Activated CD4-positive, alpha-beta T cell treated with anti-CD3 and anti-CD28 coated beads, Interleukin-2, amount 10 ng/mL, durations not matched to agents 7 days and 5 days (primary cell): ENCODE measurements at regions not wholly inside any gene's neighbourhood (a gene's known extent, or its start where the extent isn't known, plus 50 kb on each side); places are given as distances from the start of the nearest gene placed in this dataset.
A peak's percentile ranks its signal among the peaks of the same experiment; 100 is the strongest.

Experiments
- CTCF ChIA-PET: fragments of 350-600 bp; sonication (Branson Sonifier 250); formaldehyde crosslinking; loops from one replicate; lab custom pipeline; 2021; ENCODE audit warnings: antibody characterized with exemption; lab: Charles Lee
- POLR2A ChIA-PET: fragments of 350-600 bp; sonication (Branson Sonifier 250); formaldehyde crosslinking; loops from one replicate; lab custom pipeline; 2021; ENCODE audit warnings: antibody characterized with exemption; lab: Charles Lee
- DNase-seq: peaks from one replicate; pipeline ENCODE4 v3.0.0-alpha.2; 2020
- H3K27ac Mint-ChIP-seq: one replicate; pipeline ENCODE4 v1.8.0; 2021; ENCODE audit warnings: mild to moderate bottlenecking, moderate library complexity, mixed read lengths
- H3K27me3 Mint-ChIP-seq: one replicate; pipeline ENCODE4 v1.8.0; 2021; ENCODE audit warnings: mixed read lengths
- H3K36me3 Mint-ChIP-seq: one replicate; pipeline ENCODE4 v1.8.0; 2021; ENCODE audit warnings: low read depth, mixed read lengths
- H3K4me1 Mint-ChIP-seq: one replicate; pipeline ENCODE4 v1.8.0; 2021; ENCODE audit warnings: mixed read lengths
- H3K4me3 Mint-ChIP-seq: one replicate; pipeline ENCODE4 v1.8.0; 2021; ENCODE audit warnings: mild to moderate bottlenecking, moderate library complexity, mixed read lengths
- H3K9me3 Mint-ChIP-seq: one replicate; pipeline ENCODE4 v1.8.0; 2021; ENCODE audit warnings: mixed read lengths

DNA sequence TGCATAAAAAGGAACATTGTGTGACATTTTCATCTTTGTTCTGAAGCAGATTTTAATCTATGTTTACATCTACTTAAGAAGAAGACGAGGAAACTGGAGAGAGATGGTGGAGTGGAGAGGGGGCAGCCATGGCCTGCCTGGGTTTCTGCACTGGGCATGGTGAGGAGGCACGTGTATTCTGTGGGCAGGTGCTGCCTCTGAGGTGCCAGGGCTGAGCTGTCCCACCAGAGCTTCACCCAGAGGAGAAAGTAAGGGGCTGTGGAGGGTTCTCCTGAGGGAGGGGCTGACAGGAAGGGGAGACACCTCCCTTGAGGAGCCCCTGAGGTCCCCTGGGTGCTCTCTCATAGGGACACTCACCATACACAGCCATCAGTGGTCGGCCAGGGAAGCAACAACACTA lies 372.4 kb upstream of the OR4E1 start:
- CTCF ChIA-PET, result interaction anchor here (0.6 kb wide), 1 partner anchor 723 kb away, joined by 3 read pairs; no protein-coding TSS in a partner anchor
- POLR2A ChIA-PET, result no interaction called here
- Mint-ChIP-seq H3K9me3 (no peaks in the 10 kb centered on the region), H3K4me1 (peaks cover 49% of the 10 kb centered on the region), H3K4me3 (no peak overlapping the region), H3K27me3 (no peaks in the 10 kb centered on the region), H3K27ac (peak overlapping the region; percentile 85), H3K36me3 (no peaks in the 10 kb centered on the region)
- no peak for DNase-seq

DNA sequence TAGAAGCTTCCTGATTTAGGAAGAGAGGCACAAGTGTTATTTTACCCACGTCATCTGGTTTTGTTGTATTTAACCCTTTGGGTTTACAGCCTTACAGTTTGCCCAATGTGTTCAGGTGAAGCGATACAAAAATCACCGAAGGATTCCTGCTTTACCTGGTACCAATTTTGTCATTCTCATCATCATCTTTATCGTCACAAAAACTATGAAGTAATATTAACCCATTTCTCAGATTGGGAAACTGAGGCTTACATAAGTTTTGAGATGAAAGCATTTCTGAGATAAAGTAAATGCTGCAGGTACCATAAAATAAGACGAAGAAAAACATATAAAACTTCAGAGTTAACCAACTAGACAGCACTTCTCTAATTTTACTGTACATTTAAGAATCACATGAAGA lies 370.6 kb upstream of the OR4E1 start:
- CTCF ChIA-PET, result interaction anchor here (0.9 kb wide), 1 partner anchor 15 kb away, joined by 3 read pairs; no protein-coding TSS in a partner anchor
- Mint-ChIP-seq H3K4me3 (no peak overlapping the region), H3K27ac (no peak overlapping the region), H3K36me3 (no peaks in the 10 kb centered on the region), H3K4me1 (peaks cover 50% of the 10 kb centered on the region), H3K9me3 (no peaks in the 10 kb centered on the region), H3K27me3 (no peaks in the 10 kb centered on the region)
- POLR2A ChIA-PET, result no interaction called here
- DNase-seq, result no peak

DNA sequence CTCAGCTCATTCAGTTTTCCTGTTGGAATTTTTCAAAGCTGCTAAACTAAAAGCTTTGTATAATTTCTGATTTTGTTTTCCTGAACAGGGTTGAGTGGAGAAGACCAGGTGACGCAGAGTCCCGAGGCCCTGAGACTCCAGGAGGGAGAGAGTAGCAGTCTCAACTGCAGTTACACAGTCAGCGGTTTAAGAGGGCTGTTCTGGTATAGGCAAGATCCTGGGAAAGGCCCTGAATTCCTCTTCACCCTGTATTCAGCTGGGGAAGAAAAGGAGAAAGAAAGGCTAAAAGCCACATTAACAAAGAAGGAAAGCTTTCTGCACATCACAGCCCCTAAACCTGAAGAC lies 367.1 kb upstream of the OR4E1 start:
- peak overlapping the region; percentile 82 for H3K27ac Mint-ChIP-seq
- H3K4me1 Mint-ChIP-seq, result peaks cover 21% of the 10 kb centered on the region
- CTCF ChIA-PET, result interaction anchor here (0.7 to 1.5 kb wide), 6 partner anchors 10 to 529 kb away, joined by 3 to 4 read pairs (median 3); no protein-coding TSS in a partner anchor
- peak overlapping the region; percentile 76 for H3K4me3 Mint-ChIP-seq
- no peaks in the 10 kb centered on the region for H3K36me3 Mint-ChIP-seq
- no peaks in the 10 kb centered on the region for H3K9me3 Mint-ChIP-seq
- POLR2A ChIA-PET, result interaction anchor here (0.7 kb wide), 1 partner anchor 442 kb away, joined by 3 read pairs; no protein-coding TSS in a partner anchor
- no peak for DNase-seq
- peaks cover 2% of the 10 kb centered on the region for H3K27me3 Mint-ChIP-seq

DNA sequence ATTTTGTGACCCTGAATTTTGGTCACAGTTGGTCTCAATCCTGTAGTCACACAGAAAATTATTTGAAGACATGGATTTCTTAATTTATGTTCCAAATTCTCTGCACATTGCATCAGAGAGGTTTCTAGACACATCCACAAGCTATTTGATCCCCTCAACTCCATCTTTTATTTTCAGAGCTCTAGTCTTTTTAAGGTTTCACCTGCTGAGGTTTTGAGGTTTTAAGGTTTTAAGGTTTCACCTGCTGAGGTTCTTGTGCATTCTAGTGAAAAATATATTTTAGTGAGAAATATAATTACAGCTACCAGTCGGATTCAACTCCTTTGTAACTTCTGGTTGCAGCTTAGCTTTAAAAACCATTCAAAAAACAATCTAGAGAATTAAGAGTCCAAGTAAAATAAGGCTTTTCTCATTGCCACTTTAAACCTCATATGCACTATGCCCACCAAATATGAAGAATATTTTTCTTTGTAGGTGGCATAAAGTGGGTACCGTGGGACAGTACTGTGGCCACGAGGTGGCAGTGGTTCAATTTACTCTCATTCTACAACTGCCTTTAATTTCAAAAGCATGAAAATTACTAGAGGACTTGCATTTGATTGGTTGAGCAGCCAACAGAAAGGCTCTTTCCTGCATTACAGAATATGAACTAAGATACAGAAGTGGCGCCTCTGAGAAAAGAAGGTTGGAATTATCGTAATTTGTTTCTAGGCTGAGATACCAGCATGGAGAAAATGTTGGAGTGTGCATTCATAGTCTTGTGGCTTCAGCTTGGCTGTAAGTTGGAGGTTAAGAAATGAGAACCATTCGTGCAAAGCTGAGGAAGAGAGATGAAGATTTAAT lies 366.5 kb upstream of the OR4E1 start:
- CTCF ChIA-PET, result interaction anchor here (0.7 to 1.5 kb wide), 8 partner anchors 9 to 529 kb away, joined by 3 to 4 read pairs (median 3); no protein-coding TSS in a partner anchor
- no peaks in the 10 kb centered on the region for H3K9me3 Mint-ChIP-seq
- peaks cover 20% of the 10 kb centered on the region for H3K4me1 Mint-ChIP-seq
- peak overlapping the region; percentile 82 for H3K27ac Mint-ChIP-seq
- POLR2A ChIA-PET, result interaction anchor here (0.7 kb wide), 1 partner anchor 443 kb away, joined by 3 read pairs; no protein-coding TSS in a partner anchor
- peaks cover 2% of the 10 kb centered on the region for H3K27me3 Mint-ChIP-seq
- peak; percentile 65 for DNase-seq
- no peaks in the 10 kb centered on the region for H3K36me3 Mint-ChIP-seq
- H3K4me3 Mint-ChIP-seq, result peak overlapping the region; percentile 76

DNA sequence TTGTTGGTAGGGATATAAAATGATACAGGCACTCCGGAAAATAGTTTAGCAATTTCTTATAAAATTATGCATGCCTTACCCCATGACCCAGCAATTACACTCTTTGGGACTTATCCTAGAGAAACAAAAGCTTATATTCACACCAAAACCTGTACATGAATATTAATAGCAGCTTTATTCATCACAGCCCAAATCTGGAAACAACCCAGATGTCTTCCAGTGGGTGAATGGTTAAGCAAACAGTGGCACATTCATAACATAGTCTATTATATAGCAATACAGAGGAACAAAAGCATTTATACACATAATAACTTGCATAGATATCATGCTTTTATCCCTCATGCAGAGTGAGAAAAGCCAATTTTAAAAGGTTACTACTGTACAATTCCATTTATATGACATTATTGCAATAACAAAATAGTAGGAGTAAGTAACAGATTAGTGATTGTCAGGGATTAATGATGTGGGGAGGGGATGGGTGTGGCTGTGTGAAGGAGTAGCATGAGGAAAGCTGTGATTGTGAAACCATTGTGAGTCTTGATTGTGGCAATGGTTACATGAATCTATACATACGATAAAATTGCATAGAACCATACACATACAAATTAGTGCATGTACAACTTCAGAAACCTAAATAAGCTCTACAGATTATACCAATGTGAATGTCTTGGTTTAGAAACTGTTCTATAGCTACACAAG lies 363.1 kb upstream of the OR4E1 start:
- no peaks in the 10 kb centered on the region for H3K36me3 Mint-ChIP-seq
- DNase-seq, result no peak
- no peaks in the 10 kb centered on the region for H3K9me3 Mint-ChIP-seq
- no peak overlapping the region for H3K4me3 Mint-ChIP-seq
- CTCF ChIA-PET, result no interaction called here
- peaks cover 14% of the 10 kb centered on the region for H3K4me1 Mint-ChIP-seq
- H3K27ac Mint-ChIP-seq, result no peak overlapping the region
- H3K27me3 Mint-ChIP-seq, result peaks cover 2% of the 10 kb centered on the region
- POLR2A ChIA-PET, result no interaction called here

DNA sequence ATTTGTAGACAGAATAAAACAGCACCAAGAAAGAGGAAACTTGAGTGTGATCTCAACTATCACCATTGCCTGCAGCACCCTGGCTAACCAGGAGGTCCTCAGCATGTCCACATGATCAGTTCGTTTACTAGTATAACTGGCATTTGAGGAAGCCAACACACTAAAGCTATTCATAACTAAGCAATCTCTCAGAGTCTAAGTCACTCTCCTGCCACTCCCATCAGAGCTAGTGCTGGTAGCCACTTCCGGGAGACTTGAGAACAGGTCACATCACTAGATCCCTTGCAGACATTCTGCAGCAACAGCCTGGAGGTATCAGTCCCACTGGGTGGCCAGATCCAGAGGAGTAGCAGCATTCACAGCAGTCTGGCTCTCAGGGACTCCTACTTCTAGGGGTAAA lies 352.9 kb upstream of the OR4E1 start:
- Mint-ChIP-seq H3K4me1 (peaks cover 5% of the 10 kb centered on the region), H3K4me3 (no peak overlapping the region), H3K27me3 (peaks cover 7% of the 10 kb centered on the region), H3K36me3 (no peaks in the 10 kb centered on the region), H3K9me3 (no peaks in the 10 kb centered on the region), H3K27ac (peak overlapping the region; percentile 42)
- ChIA-PET CTCF (interaction anchor here (0.6 to 1.7 kb wide), 2 partner anchors 12 to 120 kb away, joined by 3 to 5 read pairs; no protein-coding TSS in a partner anchor), POLR2A (no interaction called here)
- no peak for DNase-seq

DNA sequence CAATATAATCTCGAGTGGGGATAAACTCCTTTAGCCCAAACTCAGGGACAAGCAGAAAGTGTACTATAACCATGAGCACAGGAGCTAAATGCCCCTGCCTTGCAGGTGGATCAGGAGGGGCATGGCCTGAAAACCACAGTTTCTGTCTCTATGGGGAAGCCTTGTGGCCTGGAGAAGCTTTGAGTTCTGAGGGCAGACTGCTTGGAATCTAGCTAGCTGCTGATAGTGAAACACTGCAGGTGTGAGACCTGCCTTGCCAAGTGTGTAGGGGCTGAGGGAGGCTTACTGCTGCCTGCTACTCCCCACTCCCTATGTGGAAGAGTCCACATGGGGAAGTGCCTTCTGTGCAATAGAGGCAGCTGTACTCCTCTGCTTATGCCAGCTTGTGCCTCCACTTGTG lies 352.3 kb upstream of the OR4E1 start:
- Mint-ChIP-seq H3K9me3 (no peaks in the 10 kb centered on the region), H3K4me1 (peaks cover 5% of the 10 kb centered on the region), H3K36me3 (no peaks in the 10 kb centered on the region), H3K4me3 (no peak overlapping the region), H3K27me3 (peaks cover 9% of the 10 kb centered on the region), H3K27ac (no peak overlapping the region)
- DNase-seq, result no peak
- ChIA-PET POLR2A (no interaction called here), CTCF (interaction anchor here (0.6 to 1.7 kb wide), 2 partner anchors 13 to 119 kb away, joined by 3 to 5 read pairs; no protein-coding TSS in a partner anchor)

DNA sequence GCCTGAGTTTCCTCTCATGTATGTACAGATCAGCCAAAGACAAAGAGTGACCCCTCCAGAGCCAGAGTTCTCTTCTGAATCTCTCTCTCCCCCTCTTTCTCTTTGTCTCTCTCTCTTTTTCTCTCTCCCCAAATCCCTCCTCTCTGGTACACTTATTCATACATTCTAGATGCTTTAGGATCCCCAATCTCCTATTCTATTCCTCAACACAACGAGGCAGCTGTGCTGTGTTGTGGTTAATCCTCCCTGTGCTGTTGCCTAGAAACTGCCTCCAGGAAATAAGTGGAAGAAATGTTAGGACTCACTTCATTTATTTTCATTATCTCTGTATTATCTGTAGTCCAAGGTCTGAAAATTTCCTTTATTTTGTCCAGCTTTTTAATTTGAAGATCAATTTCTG lies 350.5 kb upstream of the OR4E1 start:
- Mint-ChIP-seq H3K4me3 (no peak overlapping the region), H3K27me3 (peaks cover 9% of the 10 kb centered on the region), H3K4me1 (peaks cover 10% of the 10 kb centered on the region), H3K36me3 (peaks cover 1% of the 10 kb centered on the region), H3K9me3 (peaks cover 4% of the 10 kb centered on the region), H3K27ac (no peak overlapping the region)
- POLR2A ChIA-PET, result no interaction called here
- CTCF ChIA-PET, result no interaction called here
- DNase-seq, result no peak

DNA sequence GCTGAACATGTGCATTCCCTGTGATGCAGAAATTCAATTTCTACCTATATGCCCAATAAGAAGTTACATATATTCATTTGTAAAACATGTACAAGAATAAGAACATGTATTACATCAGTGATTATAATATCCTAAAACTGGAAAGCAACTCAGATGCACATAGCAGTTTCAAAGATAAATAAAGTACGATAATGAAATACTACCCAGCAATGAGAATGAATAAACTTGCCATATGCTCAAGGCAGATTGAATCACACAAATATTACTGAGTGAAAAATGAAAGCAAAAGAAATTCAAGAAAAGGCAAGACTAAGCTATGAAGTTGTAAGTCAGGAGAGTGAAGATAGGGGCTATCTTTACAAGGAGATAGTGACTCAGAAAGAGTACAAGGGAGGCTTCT lies 345.3 kb upstream of the OR4E1 start:
- H3K4me3 Mint-ChIP-seq, result no peak overlapping the region
- H3K27me3 Mint-ChIP-seq, result peaks cover 5% of the 10 kb centered on the region
- peaks cover 6% of the 10 kb centered on the region for H3K4me1 Mint-ChIP-seq
- POLR2A ChIA-PET, result no interaction called here
- H3K36me3 Mint-ChIP-seq, result peaks cover 1% of the 10 kb centered on the region
- DNase-seq, result no peak
- CTCF ChIA-PET, result interaction anchor here (0.8 kb wide), 1 partner anchor 41 kb away, joined by 3 read pairs; no protein-coding TSS in a partner anchor
- H3K27ac Mint-ChIP-seq, result no peak overlapping the region
- H3K9me3 Mint-ChIP-seq, result peaks cover 4% of the 10 kb centered on the region

DNA sequence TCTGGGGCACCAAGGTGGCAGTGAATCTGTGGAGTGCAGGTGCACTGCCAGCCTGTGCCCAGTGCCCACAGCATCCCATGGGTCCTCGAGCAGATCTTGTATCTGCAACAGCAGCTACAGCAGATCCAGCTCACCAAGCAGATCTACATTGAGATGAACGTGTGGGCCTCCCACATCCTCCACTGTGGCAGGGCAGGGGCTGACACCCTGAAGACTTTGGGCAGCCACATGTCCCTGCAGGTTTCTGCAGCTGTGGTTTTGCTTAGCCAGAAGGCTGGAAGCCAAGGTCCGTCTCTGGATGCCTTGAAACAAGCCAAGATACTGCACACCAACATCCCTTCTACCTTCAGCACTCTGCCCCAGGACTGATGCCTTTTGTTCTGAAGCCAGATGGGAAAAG lies 338.8 kb upstream of the OR4E1 start:
- no peak for DNase-seq
- Mint-ChIP-seq H3K9me3 (no peaks in the 10 kb centered on the region), H3K4me3 (no peak overlapping the region), H3K36me3 (peaks cover 4% of the 10 kb centered on the region), H3K4me1 (peaks cover 15% of the 10 kb centered on the region), H3K27me3 (no peaks in the 10 kb centered on the region), H3K27ac (no peak overlapping the region)
- POLR2A ChIA-PET, result no interaction called here
- CTCF ChIA-PET, result interaction anchor here (0.7 to 0.9 kb wide), 2 partner anchors 10 to 13 kb away, joined by 4 read pairs; no protein-coding TSS in a partner anchor

DNA sequence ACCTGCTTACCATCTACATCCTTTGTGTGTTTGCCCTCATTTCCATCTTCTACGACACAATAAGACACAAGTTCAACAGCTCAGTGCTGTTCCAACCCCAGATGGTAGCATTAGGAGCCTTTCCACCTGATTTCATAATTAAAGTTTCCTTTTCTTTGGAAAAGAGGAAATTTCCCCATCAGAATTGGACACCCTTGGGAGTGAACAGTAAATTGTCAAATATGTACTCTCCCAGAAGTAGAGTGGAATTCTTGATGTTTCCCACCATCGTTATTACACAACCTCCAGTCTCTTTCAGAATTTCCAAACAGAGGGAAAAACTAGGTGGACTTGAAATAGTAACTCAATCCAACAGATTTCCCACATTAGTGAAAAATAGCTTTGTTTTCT lies 337.6 kb upstream of the OR4E1 start:
- H3K27me3 Mint-ChIP-seq, result no peaks in the 10 kb centered on the region
- no peak overlapping the region for H3K27ac Mint-ChIP-seq
- DNase-seq, result no peak
- peaks cover 12% of the 10 kb centered on the region for H3K36me3 Mint-ChIP-seq
- ChIA-PET CTCF (interaction anchor here (1.1 kb wide), 1 partner anchor 12 kb away, joined by 3 read pairs; no protein-coding TSS in a partner anchor), POLR2A (no interaction called here)
- H3K4me1 Mint-ChIP-seq, result peaks cover 25% of the 10 kb centered on the region
- H3K4me3 Mint-ChIP-seq, result no peak overlapping the region
- no peaks in the 10 kb centered on the region for H3K9me3 Mint-ChIP-seq

DNA sequence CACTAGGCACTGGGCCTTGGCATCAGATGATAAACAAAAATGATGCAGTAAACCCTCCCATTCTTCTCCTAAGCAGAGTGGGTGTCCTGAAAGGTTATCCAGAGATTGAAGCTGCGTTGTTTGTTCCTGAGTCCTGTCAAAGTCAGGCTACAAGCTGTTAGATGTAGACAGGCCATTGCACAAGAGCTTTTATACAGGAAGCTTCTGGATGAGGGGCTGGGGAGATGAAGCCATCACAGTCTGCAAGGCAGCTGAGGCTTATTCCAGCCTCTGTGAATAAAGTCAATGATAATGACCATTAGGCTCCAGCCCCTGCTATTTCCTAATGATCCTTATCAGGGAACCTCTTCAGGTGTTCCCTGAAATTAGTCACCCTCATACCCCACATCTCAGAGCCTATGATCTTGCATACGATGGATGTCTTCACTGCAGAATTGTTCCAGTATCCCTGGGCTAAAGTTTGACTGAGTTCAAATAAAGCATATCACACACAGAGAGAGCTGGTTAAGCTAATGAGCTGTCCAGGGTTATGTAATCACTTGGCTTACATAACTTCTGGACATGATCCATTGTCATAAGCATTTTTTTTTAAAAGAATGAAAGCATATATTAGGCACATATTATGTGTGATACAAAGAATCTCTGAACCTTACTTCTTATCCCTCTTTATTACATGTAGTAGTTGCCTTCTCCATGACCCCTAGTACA lies 337.1 kb upstream of the OR4E1 start:
- Mint-ChIP-seq H3K27ac (no peak overlapping the region), H3K4me3 (no peak overlapping the region)

More for the DNA sequence above, 337.1 kb upstream of the OR4E1 start:
- Mint-ChIP-seq H3K9me3 (no peaks in the 10 kb centered on the region), H3K4me1 (peaks cover 25% of the 10 kb centered on the region), H3K27me3 (no peaks in the 10 kb centered on the region), H3K36me3 (peaks cover 12% of the 10 kb centered on the region)
- DNase-seq, result no peak
- ChIA-PET POLR2A (no interaction called here), CTCF (interaction anchor here (1.1 kb wide), 1 partner anchor 12 kb away, joined by 3 read pairs; no protein-coding TSS in a partner anchor)
